ENCODE measurements at regions not wholly inside any gene's neighbourhood (a gene's known extent, or its start where the extent isn't known, plus 50 kb on each side); places are given as distances from the start of the nearest gene placed in this dataset.

DNA sequence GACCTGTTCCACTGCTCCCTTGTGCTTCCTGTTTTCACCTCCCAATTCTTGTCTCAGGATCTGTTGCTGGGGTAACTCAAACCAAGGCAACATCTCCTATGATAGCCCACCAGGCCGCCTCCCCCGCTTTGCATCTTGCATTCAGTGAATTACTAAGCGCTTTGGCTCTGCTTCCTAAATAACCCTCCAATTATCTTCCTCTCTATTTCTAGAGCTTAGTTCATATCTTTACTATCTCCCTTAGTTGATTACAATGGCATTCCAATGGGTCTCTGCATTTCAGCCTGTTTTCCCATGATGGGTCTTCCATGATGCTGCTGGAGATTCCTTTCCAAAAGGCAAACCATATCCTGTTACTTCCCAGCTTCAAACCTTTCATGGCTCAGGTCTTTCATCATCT lies 117.2 kb upstream of the FERMT1 start:
- DNase-seq (no peak), ATAC-seq (no peak)
- intact Hi-C loops (cut with DNase I): loop anchor here in 1 of 10 donors (5.0 kb wide), 1 partner anchor 368 kb away; no protein-coding TSS in a partner anchor
- H3K36me3 ChIP-seq: no peaks in the 10 kb centered on the region
- no peaks in the 10 kb centered on the region for H3K4me1 ChIP-seq
- TF ChIP-seq, protein P1, sequence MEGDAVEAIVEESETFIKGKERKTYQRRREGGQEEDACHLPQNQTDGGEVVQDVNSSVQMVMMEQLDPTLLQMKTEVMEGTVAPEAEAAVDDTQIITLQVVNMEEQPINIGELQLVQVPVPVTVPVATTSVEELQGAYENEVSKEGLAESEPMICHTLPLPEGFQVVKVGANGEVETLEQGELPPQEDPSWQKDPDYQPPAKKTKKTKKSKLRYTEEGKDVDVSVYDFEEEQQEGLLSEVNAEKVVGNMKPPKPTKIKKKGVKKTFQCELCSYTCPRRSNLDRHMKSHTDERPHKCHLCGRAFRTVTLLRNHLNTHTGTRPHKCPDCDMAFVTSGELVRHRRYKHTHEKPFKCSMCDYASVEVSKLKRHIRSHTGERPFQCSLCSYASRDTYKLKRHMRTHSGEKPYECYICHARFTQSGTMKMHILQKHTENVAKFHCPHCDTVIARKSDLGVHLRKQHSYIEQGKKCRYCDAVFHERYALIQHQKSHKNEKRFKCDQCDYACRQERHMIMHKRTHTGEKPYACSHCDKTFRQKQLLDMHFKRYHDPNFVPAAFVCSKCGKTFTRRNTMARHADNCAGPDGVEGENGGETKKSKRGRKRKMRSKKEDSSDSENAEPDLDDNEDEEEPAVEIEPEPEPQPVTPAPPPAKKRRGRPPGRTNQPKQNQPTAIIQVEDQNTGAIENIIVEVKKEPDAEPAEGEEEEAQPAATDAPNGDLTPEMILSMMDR (IDR thresholded peaks at IDR 0.05): no peak
- H3K9me3 ChIP-seq: peaks cover 0 to 8% (median 0%) of the 10 kb centered on the region in 11 donors
- no peak overlapping the region for H3K4me3 ChIP-seq
- WGBS, 2 donors: 86% methylated on average over 3 of the region's 3 CpGs
- H3K27ac ChIP-seq: no peak overlapping the region
- no peaks in the 10 kb centered on the region for H3K27me3 ChIP-seq

DNA sequence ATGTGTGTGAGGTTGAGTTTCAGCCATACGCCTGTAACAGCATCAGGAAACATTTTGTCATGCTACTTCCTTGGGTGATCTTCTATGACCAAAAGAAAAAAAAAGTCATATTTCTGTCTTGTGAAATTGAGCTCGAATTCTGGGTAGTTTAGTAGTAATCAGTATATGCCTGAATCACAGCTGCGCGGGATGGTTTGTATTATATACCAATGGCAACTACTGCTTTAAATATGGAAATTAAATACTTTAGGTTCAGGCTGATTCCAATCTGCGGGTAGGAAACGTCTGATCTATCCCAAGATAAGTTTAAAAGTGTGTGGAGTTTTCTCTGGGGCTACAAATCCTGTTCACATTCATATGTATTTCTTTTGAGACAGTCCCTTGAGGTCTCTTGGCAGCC lies 115.6 kb upstream of the FERMT1 start:
- 68 to 69% methylated on average over 6 of the region's 6 CpGs for WGBS, 2 donors
- ATAC-seq (no peak), DNase-seq (no peak)
- TF ChIP-seq, protein P1 (IDR thresholded peaks at IDR 0.05): no peak
- H3K9me3 ChIP-seq: no peaks in the 10 kb centered on the region
- H3K4me1 ChIP-seq: no peaks in the 10 kb centered on the region
- H3K27ac ChIP-seq: no peak overlapping the region
- intact Hi-C loops (cut with DNase I): no loop called here
- no peaks in the 10 kb centered on the region for H3K27me3 ChIP-seq
- H3K36me3 ChIP-seq: no peaks in the 10 kb centered on the region
- no peak overlapping the region for H3K4me3 ChIP-seq

DNA sequence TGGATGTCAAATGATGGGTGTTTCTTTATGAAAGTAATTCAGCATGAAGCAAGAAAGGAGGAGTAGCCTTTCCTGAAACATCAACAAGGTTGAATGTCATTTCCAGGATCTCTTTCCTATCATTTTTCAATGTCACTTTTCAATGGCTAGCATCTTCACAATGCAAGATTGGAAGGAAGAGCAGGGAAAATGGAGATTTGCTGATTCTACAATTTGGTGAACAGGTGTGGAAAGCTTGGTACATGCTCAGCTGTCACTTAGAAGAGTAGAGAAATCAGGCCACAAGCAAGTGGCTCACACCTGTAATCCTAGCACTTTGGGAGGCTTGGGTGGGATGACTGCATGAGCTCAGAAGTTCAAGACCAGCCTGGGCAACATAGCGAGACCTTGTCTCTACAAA lies 112.7 kb upstream of the FERMT1 start:
- Histone ChIP-seq H3K9me3 (no peaks in the 10 kb centered on the region), H3K4me1 (no peaks in the 10 kb centered on the region), H3K27ac (no peak overlapping the region), H3K36me3 (no peaks in the 10 kb centered on the region), H3K27me3 (no peaks in the 10 kb centered on the region), H3K4me3 (no peak overlapping the region)
- TF ChIP-seq, protein P1 (IDR thresholded peaks at IDR 0.05): no peak
- ATAC-seq (no peak), DNase-seq (no peak)
- WGBS, 2 donors: 77 to 87% methylated on average over 1 of the region's 1 CpG
- intact Hi-C loops (cut with DNase I): no loop called here

DNA sequence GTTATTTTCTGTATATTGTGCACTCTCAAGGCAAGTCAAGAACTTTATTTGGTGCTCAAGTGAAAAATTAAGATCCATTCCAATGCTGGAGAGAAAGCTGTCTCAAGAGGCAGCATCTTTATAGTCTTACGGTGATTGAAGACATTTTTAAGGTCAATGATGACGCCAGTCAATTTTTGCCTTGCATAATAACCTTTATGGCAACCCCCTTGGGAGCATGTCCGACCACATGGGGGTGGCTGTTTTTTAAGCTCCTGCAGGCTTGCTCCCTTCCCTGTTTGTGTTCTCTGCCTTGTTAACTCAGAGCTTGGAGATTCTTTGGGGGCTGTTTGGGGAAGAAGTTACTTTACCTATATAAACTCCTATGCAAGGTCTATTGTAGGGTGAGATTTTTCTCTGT lies 109.6 kb upstream of the FERMT1 start:
- H3K36me3 ChIP-seq: no peaks in the 10 kb centered on the region
- DNase-seq: no peak
- H3K27ac ChIP-seq: no peak overlapping the region
- H3K4me3 ChIP-seq: no peak overlapping the region
- no peak for ATAC-seq
- H3K9me3 ChIP-seq: no peaks in the 10 kb centered on the region
- TF ChIP-seq, protein P1 (IDR thresholded peaks at IDR 0.05): no peak
- intact Hi-C loops (cut with DNase I): no loop called here
- no peaks in the 10 kb centered on the region for H3K27me3 ChIP-seq
- no peaks in the 10 kb centered on the region for H3K4me1 ChIP-seq
- 79 to 88% methylated on average over 3 of the region's 3 CpGs for WGBS, 2 donors

DNA sequence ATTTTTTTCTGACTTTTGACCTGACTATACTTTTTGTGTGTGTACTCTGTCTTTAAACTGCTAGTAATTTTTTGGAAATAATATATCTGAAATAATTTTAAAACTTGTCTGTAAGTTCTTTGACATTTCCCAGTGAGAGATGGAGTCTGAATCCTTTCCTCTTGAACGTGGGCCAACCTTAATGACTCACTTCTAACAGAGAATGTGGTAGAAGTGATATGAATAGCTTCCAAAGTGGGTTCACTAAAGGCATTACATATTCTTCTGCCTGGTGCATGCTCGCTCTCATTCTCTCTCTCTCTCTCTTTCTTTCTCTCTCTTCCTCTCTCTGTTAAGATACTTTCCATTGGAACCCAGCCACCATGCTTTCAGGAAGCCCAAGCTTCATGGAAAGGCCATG lies 108.7 kb upstream of the FERMT1 start:
- Histone ChIP-seq H3K4me1 (no peaks in the 10 kb centered on the region), H3K9me3 (no peaks in the 10 kb centered on the region), H3K36me3 (no peaks in the 10 kb centered on the region), H3K27me3 (no peaks in the 10 kb centered on the region), H3K27ac (no peak overlapping the region), H3K4me3 (no peak overlapping the region)
- DNase-seq (no peak), ATAC-seq (no peak)
- WGBS, 2 donors: 20 to 25% methylated on average over 2 of the region's 2 CpGs
- intact Hi-C loops (cut with DNase I): no loop called here
- TF ChIP-seq, protein P1 (IDR thresholded peaks at IDR 0.05): no peak

All from heart right ventricle (tissue), 16 donors.